Renal cortical epithelial cell (primary cell): ENCODE measurements at regions not wholly inside any gene's neighbourhood (a gene's known extent, or its start where the extent isn't known, plus 50 kb on each side); places are given as distances from the start of the nearest gene placed in this dataset.
"Not testable (repeated sequence)": the region's sequence is repeated elsewhere in the genome, so short reads cannot be mapped to it uniquely, and the experiment has no call there.

Source experiments
- DNase-seq: peaks from one replicate; pipeline ENCODE4 v3.0.0-alpha.2; 2011; ENCODE audit warnings: low read depth

- no peak for DNase-seq
Measured at GRCh38 chr17:30584810-30585209, 107.6 kb downstream of the GOSR1 start.

GRCh38 chr17:30580916-30581315 lies 103.7 kb downstream of the GOSR1 start:
- no peak for DNase-seq

- DNase-seq: no peak
Measured at GRCh38 chr17:30579610-30580315, 102.6 kb downstream of the GOSR1 start.

- DNase-seq: not testable (repeated sequence)
Measured at GRCh38 chr17:30578015-30578717, 101.0 kb downstream of the GOSR1 start.
